ENCODE measurements at regions not wholly inside any gene's neighbourhood (a gene's known extent, or its start where the extent isn't known, plus 50 kb on each side); places are given as distances from the start of the nearest gene placed in this dataset.

DNA sequence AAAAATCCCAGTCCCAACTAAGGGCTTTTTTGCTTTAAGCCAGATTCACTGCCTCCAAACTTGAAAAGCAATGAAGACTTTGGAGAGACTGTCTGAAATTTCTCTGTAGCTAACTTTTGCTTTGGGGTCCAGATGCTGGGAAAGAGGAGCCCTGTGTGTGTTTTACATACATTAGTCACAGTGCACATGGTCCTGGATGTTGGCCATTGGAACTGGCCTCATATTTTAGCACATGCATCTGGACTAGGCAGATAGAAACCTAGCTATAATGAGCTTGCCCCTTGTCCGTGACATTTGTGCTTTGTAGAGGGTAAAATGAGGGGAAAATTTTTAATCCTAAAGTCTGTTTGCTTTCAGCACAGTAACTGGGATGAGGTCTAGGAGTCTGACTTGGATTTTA lies 421.7 kb downstream of the CDK5RAP2 start:
- TF ChIP-seq, protein P1, sequence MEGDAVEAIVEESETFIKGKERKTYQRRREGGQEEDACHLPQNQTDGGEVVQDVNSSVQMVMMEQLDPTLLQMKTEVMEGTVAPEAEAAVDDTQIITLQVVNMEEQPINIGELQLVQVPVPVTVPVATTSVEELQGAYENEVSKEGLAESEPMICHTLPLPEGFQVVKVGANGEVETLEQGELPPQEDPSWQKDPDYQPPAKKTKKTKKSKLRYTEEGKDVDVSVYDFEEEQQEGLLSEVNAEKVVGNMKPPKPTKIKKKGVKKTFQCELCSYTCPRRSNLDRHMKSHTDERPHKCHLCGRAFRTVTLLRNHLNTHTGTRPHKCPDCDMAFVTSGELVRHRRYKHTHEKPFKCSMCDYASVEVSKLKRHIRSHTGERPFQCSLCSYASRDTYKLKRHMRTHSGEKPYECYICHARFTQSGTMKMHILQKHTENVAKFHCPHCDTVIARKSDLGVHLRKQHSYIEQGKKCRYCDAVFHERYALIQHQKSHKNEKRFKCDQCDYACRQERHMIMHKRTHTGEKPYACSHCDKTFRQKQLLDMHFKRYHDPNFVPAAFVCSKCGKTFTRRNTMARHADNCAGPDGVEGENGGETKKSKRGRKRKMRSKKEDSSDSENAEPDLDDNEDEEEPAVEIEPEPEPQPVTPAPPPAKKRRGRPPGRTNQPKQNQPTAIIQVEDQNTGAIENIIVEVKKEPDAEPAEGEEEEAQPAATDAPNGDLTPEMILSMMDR (conservative IDR thresholded peaks at IDR 0.05; ENCODE audit: low read length), result no peak
- no peak for TF ChIP-seq EZH2phosphoT487 (IDR thresholded peaks at IDR 0.05; ENCODE audit: borderline replicate concordance, low read depth, low read length)

Measured in OCI-LY7 (cell line).